Cerebellar cortex (tissue), 1 donor: ENCODE measurements at regions not wholly inside any gene's neighbourhood (a gene's known extent, or its start where the extent isn't known, plus 50 kb on each side); places are given as distances from the start of the nearest gene placed in this dataset.
"Not testable (repeated sequence)": the region's sequence is repeated elsewhere in the genome, so short reads cannot be mapped to it uniquely, and the experiment has no call there.

Experiments used
- DNase-seq: peaks from one replicate; pipeline ENCODE4 v3.0.0-alpha.2; 2015; ENCODE audit warnings: low spot score

GRCh38 chr13:91219201-91219600, 128.3 kb upstream of the MIR17HG start:
- DNase-seq: no peak

GRCh38 chr13:91220872-91221271, 126.6 kb upstream of the MIR17HG start:
- no peak for DNase-seq

GRCh38 chr13:91228108-91228507, 119.4 kb upstream of the MIR17HG start:
- no peak for DNase-seq

GRCh38 chr13:91228940-91229339, 118.5 kb upstream of the MIR17HG start:
- DNase-seq: no peak

- DNase-seq: no peak
These were observed 114.8 kb upstream of the MIR17HG start for GRCh38 chr13:91232716-91233115.

GRCh38 chr13:91233291-91233690, 114.2 kb upstream of the MIR17HG start:
- no peak for DNase-seq

GRCh38 chr13:91236182-91236581, 111.3 kb upstream of the MIR17HG start:
- no peak for DNase-seq

- no peak for DNase-seq
These were observed 110.6 kb upstream of the MIR17HG start for GRCh38 chr13:91236921-91237320.

- DNase-seq: no peak
These were observed 109.5 kb upstream of the MIR17HG start for GRCh38 chr13:91238036-91238435.

- DNase-seq: no peak
These were observed 107.1 kb upstream of the MIR17HG start for GRCh38 chr13:91240341-91240740.

GRCh38 chr13:91241221-91241933, 106.1 kb upstream of the MIR17HG start:
- DNase-seq: no peak

- no peak for DNase-seq
These were observed 104.8 kb upstream of the MIR17HG start for GRCh38 chr13:91242652-91243051.

GRCh38 chr13:91245288-91245687, 102.2 kb upstream of the MIR17HG start:
- no peak for DNase-seq

- no peak for DNase-seq
These were observed 99.7 kb upstream of the MIR17HG start for GRCh38 chr13:91247768-91248167.

- DNase-seq: no peak
These were observed 99.2 kb upstream of the MIR17HG start for GRCh38 chr13:91248249-91248648.

GRCh38 chr13:91249370-91249769, 98.1 kb upstream of the MIR17HG start:
- no peak for DNase-seq

- no peak for DNase-seq
These were observed 97.6 kb upstream of the MIR17HG start for GRCh38 chr13:91249861-91250260.

- DNase-seq: not testable (repeated sequence)
These were observed 95.9 kb upstream of the MIR17HG start for GRCh38 chr13:91251573-91251972.

GRCh38 chr13:91264484-91264883, 83.0 kb upstream of the MIR17HG start:
- DNase-seq: no peak

GRCh38 chr13:91269237-91269636, 78.2 kb upstream of the MIR17HG start:
- no peak for DNase-seq

GRCh38 chr13:91270031-91270430, 77.5 kb upstream of the MIR17HG start:
- no peak for DNase-seq

GRCh38 chr13:91272235-91272777, 75.2 kb upstream of the MIR17HG start:
- DNase-seq: no peak

GRCh38 chr13:91273675-91274074, 73.8 kb upstream of the MIR17HG start:
- no peak for DNase-seq
